Nucleus accumbens (tissue), 56 donors: ENCODE measurements at regions not wholly inside any gene's neighbourhood (a gene's known extent, or its start where the extent isn't known, plus 50 kb on each side); places are given as distances from the start of the nearest gene placed in this dataset.
"Not testable (repeated sequence)": the region's sequence is repeated elsewhere in the genome, so short reads cannot be mapped to it uniquely, and the experiment has no call there.

Experiments used
- DNase-seq, 56 donors: peaks; one replicate each; lab custom pipeline; 2025; lab: John Stamatoyannopoulos, UW

GRCh38 chr2:75844651-75845050 lies 133.9 kb upstream of the GCFC2 start:
- DNase-seq: no peak

- not testable (repeated sequence) for DNase-seq
Observed at GRCh38 chr2:75834588-75834987, 123.9 kb upstream of the GCFC2 start.

GRCh38 chr2:75833386-75833785 lies 122.7 kb upstream of the GCFC2 start:
- DNase-seq: no peak

GRCh38 chr2:75828826-75829225 lies 118.1 kb upstream of the GCFC2 start:
- DNase-seq: no peak

- not testable (repeated sequence) for DNase-seq
Observed at GRCh38 chr2:75823515-75823914, 112.8 kb upstream of the GCFC2 start.

- no peak for DNase-seq
Observed at GRCh38 chr2:75822336-75822735, 111.6 kb upstream of the GCFC2 start.

GRCh38 chr2:75820693-75821092 lies 110.0 kb upstream of the GCFC2 start:
- DNase-seq: no peak

GRCh38 chr2:75810611-75811330 lies 100.1 kb upstream of the GCFC2 start:
- no peak for DNase-seq

GRCh38 chr2:75808793-75809535 lies 98.2 kb upstream of the GCFC2 start:
- DNase-seq: no peak

- no peak for DNase-seq
Observed at GRCh38 chr2:75807992-75808391, 97.3 kb upstream of the GCFC2 start.

GRCh38 chr2:75801234-75801982 lies 90.7 kb upstream of the GCFC2 start:
- no peak for DNase-seq

- no peak for DNase-seq
Observed at GRCh38 chr2:75800456-75800855, 89.7 kb upstream of the GCFC2 start.

GRCh38 chr2:75799859-75800258 lies 89.1 kb upstream of the GCFC2 start:
- no peak for DNase-seq

GRCh38 chr2:75798569-75798968 lies 87.9 kb upstream of the GCFC2 start:
- DNase-seq: no peak

- no peak for DNase-seq
Observed at GRCh38 chr2:75792996-75793395, 82.3 kb upstream of the GCFC2 start.

GRCh38 chr2:75792146-75792545 lies 81.4 kb upstream of the GCFC2 start:
- no peak for DNase-seq

- no peak for DNase-seq
Observed at GRCh38 chr2:75790814-75791467, 80.2 kb upstream of the GCFC2 start.

- DNase-seq: no peak
Observed at GRCh38 chr2:75790121-75790813, 79.6 kb upstream of the GCFC2 start.

- DNase-seq: no peak
Observed at GRCh38 chr2:75788902-75789301, 78.2 kb upstream of the GCFC2 start.

GRCh38 chr2:75788154-75788553 lies 77.4 kb upstream of the GCFC2 start:
- peak in 1 of 56 donors; percentile 5 for DNase-seq
